ENCODE measurements at regions not wholly inside any gene's neighbourhood (a gene's known extent, or its start where the extent isn't known, plus 50 kb on each side); places are given as distances from the start of the nearest gene placed in this dataset.

- no peaks in the 10 kb centered on the region for H4K20me1 ChIP-seq (ENCODE audit: insufficient read depth)
- no peak overlapping the region for H3K4me2 ChIP-seq
- H3K9me3 ChIP-seq (ENCODE audit: insufficient read depth, low read depth), result no peaks in the 10 kb centered on the region
- H3K9me2 ChIP-seq (ENCODE audit: insufficient read depth), result no peaks in the 10 kb centered on the region
- no peak overlapping the region for H3K4me3 ChIP-seq
- H3K27ac ChIP-seq, result no peak overlapping the region
- no peaks in the 10 kb centered on the region for H3F3A ChIP-seq (ENCODE audit: insufficient read depth, low read depth)
- BruUV-seq (replicated peaks), result no TSS peak
- H2AFZ ChIP-seq, result no peak overlapping the region
- ChIA-PET CTCF (no interaction called here), POLR2A (ENCODE audit: unreplicated experiment) (no interaction called here)
- no peak for TF ChIP-seq CTCF (conservative IDR thresholded peaks at IDR 0.05)
- TF ChIP-seq EZH2 (IDR thresholded peaks at IDR 0.05; ENCODE audit: low read depth), result no peak
- H3K79me2 ChIP-seq (ENCODE audit: low read depth), result no peaks in the 10 kb centered on the region
- no peaks in the 10 kb centered on the region for H3K27me3 ChIP-seq (ENCODE audit: insufficient read depth, low read depth)
- H3K36me3 ChIP-seq (ENCODE audit: low read depth), result no peaks in the 10 kb centered on the region
- intact Hi-C loops (cut with micrococcal nuclease; ENCODE audit: unreplicated experiment), result no loop called here
- no peak for DNase-seq
- H3K4me1 ChIP-seq (replicated peaks; ENCODE audit: insufficient read depth), result no peaks in the 10 kb centered on the region
Observed at GRCh38 chr4:30094887-30095286, 625.3 kb upstream of the PCDH7 start.

GRCh38 chr4:30103455-30103854 lies 616.7 kb upstream of the PCDH7 start:
- H3K27me3 ChIP-seq (ENCODE audit: insufficient read depth, low read depth), result no peaks in the 10 kb centered on the region
- no peaks in the 10 kb centered on the region for H4K20me1 ChIP-seq (ENCODE audit: insufficient read depth)
- H3K4me1 ChIP-seq (replicated peaks; ENCODE audit: insufficient read depth), result no peaks in the 10 kb centered on the region
- BruUV-seq (replicated peaks), result no TSS peak
- intact Hi-C loops (cut with micrococcal nuclease; ENCODE audit: unreplicated experiment), result no loop called here
- H3K9me2 ChIP-seq (ENCODE audit: insufficient read depth), result no peaks in the 10 kb centered on the region; the same call in 1 of the 2 replicates
- H3K4me2 ChIP-seq, result no peak overlapping the region
- H2AFZ ChIP-seq, result no peak overlapping the region
- no peaks in the 10 kb centered on the region for H3K79me2 ChIP-seq (ENCODE audit: low read depth)
- no peak overlapping the region for H3K27ac ChIP-seq
- no peak overlapping the region for H3K4me3 ChIP-seq
- H3F3A ChIP-seq (ENCODE audit: insufficient read depth, low read depth), result no peaks in the 10 kb centered on the region
- no peak for TF ChIP-seq EZH2 (IDR thresholded peaks at IDR 0.05; ENCODE audit: low read depth)
- TF ChIP-seq CTCF (conservative IDR thresholded peaks at IDR 0.05), result no peak
- no peaks in the 10 kb centered on the region; the same call in 1 of the 2 replicates for H3K9me3 ChIP-seq (ENCODE audit: insufficient read depth, low read depth)
- no peak for DNase-seq
- ChIA-PET CTCF (no interaction called here), POLR2A (ENCODE audit: unreplicated experiment) (no interaction called here)
- no peaks in the 10 kb centered on the region for H3K36me3 ChIP-seq (ENCODE audit: low read depth)

GRCh38 chr4:30116401-30116800 lies 603.8 kb upstream of the PCDH7 start:
- ChIA-PET POLR2A (ENCODE audit: unreplicated experiment) (no interaction called here), CTCF (no interaction called here)
- no peaks in the 10 kb centered on the region for H3K27me3 ChIP-seq (ENCODE audit: insufficient read depth, low read depth)
- TF ChIP-seq EZH2 (IDR thresholded peaks at IDR 0.05; ENCODE audit: low read depth), result no peak
- no peak for TF ChIP-seq CTCF (conservative IDR thresholded peaks at IDR 0.05)
- H3K36me3 ChIP-seq (ENCODE audit: low read depth), result no peaks in the 10 kb centered on the region
- H3F3A ChIP-seq (ENCODE audit: insufficient read depth, low read depth), result no peaks in the 10 kb centered on the region
- no peak overlapping the region for H3K4me2 ChIP-seq
- no peaks in the 10 kb centered on the region for H3K9me3 ChIP-seq (ENCODE audit: insufficient read depth, low read depth)
- DNase-seq, result no peak
- intact Hi-C loops (cut with micrococcal nuclease; ENCODE audit: unreplicated experiment), result no loop called here
- no peak overlapping the region for H3K27ac ChIP-seq
- no peak overlapping the region for H3K4me3 ChIP-seq
- no peaks in the 10 kb centered on the region for H3K79me2 ChIP-seq (ENCODE audit: low read depth)
- no peak overlapping the region for H2AFZ ChIP-seq
- H4K20me1 ChIP-seq (ENCODE audit: insufficient read depth), result no peaks in the 10 kb centered on the region
- H3K9me2 ChIP-seq (ENCODE audit: insufficient read depth), result no peaks in the 10 kb centered on the region
- H3K4me1 ChIP-seq (replicated peaks; ENCODE audit: insufficient read depth), result no peaks in the 10 kb centered on the region
- no TSS peak for BruUV-seq (replicated peaks)
